ENCODE measurements at regions not wholly inside any gene's neighbourhood (a gene's known extent, or its start where the extent isn't known, plus 50 kb on each side); places are given as distances from the start of the nearest gene placed in this dataset.

DNA sequence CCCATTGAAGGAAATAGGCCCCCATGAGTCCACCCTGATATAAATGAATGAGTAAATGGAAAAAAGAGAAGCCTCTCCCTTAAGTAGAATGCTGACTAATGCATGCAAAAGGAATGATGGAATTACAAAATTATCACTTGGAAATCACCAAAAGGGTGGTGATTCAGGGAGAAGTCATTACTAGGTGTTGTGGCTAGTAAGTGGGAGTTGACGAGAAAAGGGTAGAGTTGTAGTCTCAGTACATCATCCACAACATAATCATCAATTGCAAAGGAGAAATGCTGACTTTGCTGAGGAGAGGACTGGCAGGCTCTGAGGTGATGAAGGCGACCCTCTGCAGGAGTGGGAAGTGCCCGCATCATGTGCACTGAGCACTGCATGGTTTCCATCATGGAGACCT is 201.5 kb upstream of the S1PR3 start:
- Histone ChIP-seq H4K20me1 (ENCODE audit: insufficient read depth, low read length) (no peaks in the 10 kb centered on the region), H3K27ac (ENCODE audit: low read length) (no peak overlapping the region), H3K4me2 (ENCODE audit: low read length) (no peak overlapping the region), H3K9me3 (ENCODE audit: insufficient read depth, low read length) (no peaks in the 10 kb centered on the region), H3K9ac (ENCODE audit: low read length) (no peak overlapping the region), H2AFZ (ENCODE audit: low read depth, low read length) (no peak overlapping the region), H3K4me1 (ENCODE audit: low read length) (no peaks in the 10 kb centered on the region), H3K4me3 (ENCODE audit: low read length) (no peak overlapping the region), H3K79me2 (ENCODE audit: low read length) (no peaks in the 10 kb centered on the region), H3K36me3 (replicated peaks; ENCODE audit: low read depth, low read length) (no peaks in the 10 kb centered on the region), H3K27me3 (ENCODE audit: low read depth, low read length) (no peaks in the 10 kb centered on the region)
- TF ChIP-seq EZH2phosphoT487 (IDR thresholded peaks at IDR 0.05; ENCODE audit: low read depth) = no peak
- TF ChIP-seq, protein P1, sequence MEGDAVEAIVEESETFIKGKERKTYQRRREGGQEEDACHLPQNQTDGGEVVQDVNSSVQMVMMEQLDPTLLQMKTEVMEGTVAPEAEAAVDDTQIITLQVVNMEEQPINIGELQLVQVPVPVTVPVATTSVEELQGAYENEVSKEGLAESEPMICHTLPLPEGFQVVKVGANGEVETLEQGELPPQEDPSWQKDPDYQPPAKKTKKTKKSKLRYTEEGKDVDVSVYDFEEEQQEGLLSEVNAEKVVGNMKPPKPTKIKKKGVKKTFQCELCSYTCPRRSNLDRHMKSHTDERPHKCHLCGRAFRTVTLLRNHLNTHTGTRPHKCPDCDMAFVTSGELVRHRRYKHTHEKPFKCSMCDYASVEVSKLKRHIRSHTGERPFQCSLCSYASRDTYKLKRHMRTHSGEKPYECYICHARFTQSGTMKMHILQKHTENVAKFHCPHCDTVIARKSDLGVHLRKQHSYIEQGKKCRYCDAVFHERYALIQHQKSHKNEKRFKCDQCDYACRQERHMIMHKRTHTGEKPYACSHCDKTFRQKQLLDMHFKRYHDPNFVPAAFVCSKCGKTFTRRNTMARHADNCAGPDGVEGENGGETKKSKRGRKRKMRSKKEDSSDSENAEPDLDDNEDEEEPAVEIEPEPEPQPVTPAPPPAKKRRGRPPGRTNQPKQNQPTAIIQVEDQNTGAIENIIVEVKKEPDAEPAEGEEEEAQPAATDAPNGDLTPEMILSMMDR (IDR thresholded peaks at IDR 0.05; ENCODE audit: low read depth, low read length) = no peak

DNA sequence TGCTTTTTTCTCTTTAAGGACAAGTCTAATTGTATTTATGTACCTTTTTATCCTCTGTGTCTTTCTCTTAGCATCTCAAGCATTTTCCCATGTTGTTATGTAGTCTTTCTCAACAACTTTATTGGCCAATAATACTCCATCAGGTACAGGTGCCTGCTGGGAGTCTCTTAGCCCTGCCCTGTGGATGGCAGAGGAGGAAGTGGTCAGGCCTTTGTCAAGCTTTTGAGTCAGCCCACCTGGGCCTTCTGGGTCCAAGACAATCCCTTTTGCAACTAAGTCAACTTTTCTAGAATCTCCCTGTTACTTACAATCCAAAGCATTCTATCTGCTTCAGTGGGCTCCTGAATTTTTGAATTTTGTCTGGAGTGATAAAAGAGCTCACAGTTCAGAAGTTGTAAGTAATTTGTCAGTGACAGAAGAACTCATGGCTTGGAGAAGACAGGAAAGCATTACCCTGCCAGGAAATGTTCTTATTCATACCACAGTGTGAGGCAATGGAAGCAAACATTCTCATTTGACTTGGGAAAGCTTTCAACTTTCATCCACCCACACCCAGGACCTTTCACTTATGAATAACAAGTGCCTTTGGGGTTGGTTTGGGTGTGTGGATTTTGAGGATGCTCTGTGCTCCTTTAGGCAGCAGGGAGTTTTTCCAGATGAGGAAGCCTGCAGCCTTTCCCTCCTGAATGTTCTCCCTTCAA is 200.0 kb upstream of the S1PR3 start:
- no peaks in the 10 kb centered on the region for H3K79me2 ChIP-seq (ENCODE audit: low read length)
- no peaks in the 10 kb centered on the region for H3K36me3 ChIP-seq (replicated peaks; ENCODE audit: low read depth, low read length)
- H4K20me1 ChIP-seq (ENCODE audit: insufficient read depth, low read length) = no peaks in the 10 kb centered on the region
- H3K4me2 ChIP-seq (ENCODE audit: low read length) = no peak overlapping the region
- no peaks in the 10 kb centered on the region for H3K27me3 ChIP-seq (ENCODE audit: low read depth, low read length)
- H3K27ac ChIP-seq (ENCODE audit: low read length) = no peak overlapping the region
- no peak overlapping the region for H3K9ac ChIP-seq (ENCODE audit: low read length)
- TF ChIP-seq, protein P1 (IDR thresholded peaks at IDR 0.05; ENCODE audit: low read depth, low read length) = no peak
- no peak for TF ChIP-seq EZH2phosphoT487 (IDR thresholded peaks at IDR 0.05; ENCODE audit: low read depth)
- H3K4me3 ChIP-seq (ENCODE audit: low read length) = no peak overlapping the region
- H3K4me1 ChIP-seq (ENCODE audit: low read length) = no peaks in the 10 kb centered on the region
- H3K9me3 ChIP-seq (ENCODE audit: insufficient read depth, low read length) = no peaks in the 10 kb centered on the region
- no peak overlapping the region for H2AFZ ChIP-seq (ENCODE audit: low read depth, low read length)

DNA sequence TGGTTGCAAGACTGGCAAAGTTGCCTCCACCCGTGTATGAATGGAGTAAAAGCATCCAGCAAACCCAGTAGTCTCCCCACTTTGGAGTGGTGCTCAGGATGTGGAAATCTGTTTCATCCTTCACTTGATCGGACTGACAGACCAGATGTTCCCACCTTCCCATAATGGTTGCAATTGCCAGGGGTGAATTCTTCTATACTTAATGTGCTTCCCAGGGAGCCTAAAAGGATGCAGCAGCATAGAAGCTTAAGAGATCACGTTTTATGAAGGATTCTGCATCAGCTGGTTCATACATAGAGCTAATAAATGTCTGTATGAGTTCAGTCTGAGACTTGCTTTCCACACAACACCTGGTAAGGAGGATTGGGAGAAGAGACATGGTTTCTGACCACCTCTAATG is 198.8 kb upstream of the S1PR3 start:
- Histone ChIP-seq H3K4me3 (ENCODE audit: low read length) (no peak overlapping the region), H2AFZ (ENCODE audit: low read depth, low read length) (no peak overlapping the region), H3K79me2 (ENCODE audit: low read length) (no peaks in the 10 kb centered on the region), H3K4me1 (ENCODE audit: low read length) (no peaks in the 10 kb centered on the region), H3K4me2 (ENCODE audit: low read length) (no peak overlapping the region), H3K9me3 (ENCODE audit: insufficient read depth, low read length) (no peaks in the 10 kb centered on the region), H4K20me1 (ENCODE audit: insufficient read depth, low read length) (no peaks in the 10 kb centered on the region), H3K27ac (ENCODE audit: low read length) (no peak overlapping the region), H3K9ac (ENCODE audit: low read length) (no peak overlapping the region), H3K36me3 (replicated peaks; ENCODE audit: low read depth, low read length) (no peaks in the 10 kb centered on the region), H3K27me3 (ENCODE audit: low read depth, low read length) (no peaks in the 10 kb centered on the region)
- TF ChIP-seq, protein P1 (IDR thresholded peaks at IDR 0.05; ENCODE audit: low read depth, low read length) = no peak
- TF ChIP-seq EZH2phosphoT487 (IDR thresholded peaks at IDR 0.05; ENCODE audit: low read depth) = no peak

DNA sequence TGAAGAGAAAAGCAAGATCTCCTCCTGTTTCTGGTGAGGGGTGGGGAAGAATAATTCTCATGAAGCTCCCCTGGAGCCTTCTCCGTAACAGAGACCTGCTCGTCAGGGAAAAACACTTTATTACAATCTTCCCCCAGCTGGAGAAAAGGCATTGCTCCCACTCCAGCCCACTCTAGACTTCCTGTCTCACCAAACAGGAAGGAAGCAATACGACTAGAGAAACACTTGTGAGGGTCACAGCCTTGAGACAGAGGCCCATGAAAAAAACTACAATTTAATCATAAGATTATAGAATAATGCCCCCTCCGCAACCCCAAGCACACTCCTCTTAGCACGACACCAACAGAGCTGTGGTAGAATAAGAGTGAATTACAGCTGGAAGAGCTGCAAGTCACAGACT is 197.2 kb upstream of the S1PR3 start:
- Histone ChIP-seq H3K9ac (ENCODE audit: low read length) (no peak overlapping the region), H2AFZ (ENCODE audit: low read depth, low read length) (no peak overlapping the region)

More for the DNA sequence above, 197.2 kb upstream of the S1PR3 start:
- no peaks in the 10 kb centered on the region for H3K4me1 ChIP-seq (ENCODE audit: low read length)
- TF ChIP-seq, protein P1 (IDR thresholded peaks at IDR 0.05; ENCODE audit: low read depth, low read length) = no peak
- no peak for TF ChIP-seq EZH2phosphoT487 (IDR thresholded peaks at IDR 0.05; ENCODE audit: low read depth)
- no peaks in the 10 kb centered on the region for H3K9me3 ChIP-seq (ENCODE audit: insufficient read depth, low read length)
- no peaks in the 10 kb centered on the region for H3K27me3 ChIP-seq (ENCODE audit: low read depth, low read length)
- no peak overlapping the region for H3K27ac ChIP-seq (ENCODE audit: low read length)
- H4K20me1 ChIP-seq (ENCODE audit: insufficient read depth, low read length) = no peaks in the 10 kb centered on the region
- H3K4me3 ChIP-seq (ENCODE audit: low read length) = no peak overlapping the region
- H3K79me2 ChIP-seq (ENCODE audit: low read length) = no peaks in the 10 kb centered on the region
- no peaks in the 10 kb centered on the region for H3K36me3 ChIP-seq (replicated peaks; ENCODE audit: low read depth, low read length)
- no peak overlapping the region for H3K4me2 ChIP-seq (ENCODE audit: low read length)
